ENCODE measurements at regions not wholly inside any gene's neighbourhood (a gene's known extent, or its start where the extent isn't known, plus 50 kb on each side); places are given as distances from the start of the nearest gene placed in this dataset.
"Not testable (repeated sequence)": the region's sequence is repeated elsewhere in the genome, so short reads cannot be mapped to it uniquely, and the experiment has no call there.

DNA sequence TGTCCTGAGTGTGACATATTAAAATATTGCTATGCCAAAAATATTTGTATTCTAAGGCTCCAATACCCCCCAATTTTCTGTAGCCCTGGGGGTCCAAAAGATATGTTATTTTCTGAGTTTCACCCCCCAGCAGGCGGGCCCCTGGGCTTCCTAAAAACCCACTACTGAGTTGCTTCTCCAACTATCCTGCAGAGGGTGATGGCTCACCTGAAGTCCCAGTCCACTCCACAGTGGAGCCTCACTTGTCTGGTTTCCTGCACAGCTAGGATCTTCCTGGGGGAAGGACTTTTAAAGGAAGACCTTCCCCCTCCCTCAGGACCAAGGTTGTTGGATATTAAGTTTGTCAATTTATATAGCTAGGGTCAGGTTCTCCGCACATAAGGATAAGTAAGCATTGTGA is 1181.4 kb downstream of the ROBO2 start:
- DNase-seq (ENCODE audit: low read depth in 4 of 4, low spot score in 3 of 4) = no peak

GRCh38 chr3:78221796-78222195 is 1181.9 kb downstream of the ROBO2 start:
- no peak for DNase-seq (ENCODE audit: low read depth in 4 of 4, low spot score in 3 of 4)

- DNase-seq (ENCODE audit: low read depth in 4 of 4, low spot score in 3 of 4) = no peak
These were observed 1195.9 kb downstream of the ROBO2 start for GRCh38 chr3:78235841-78236240.

GRCh38 chr3:78238811-78239210 is 1198.9 kb downstream of the ROBO2 start:
- DNase-seq (ENCODE audit: low read depth in 4 of 4, low spot score in 3 of 4) = no peak

DNA sequence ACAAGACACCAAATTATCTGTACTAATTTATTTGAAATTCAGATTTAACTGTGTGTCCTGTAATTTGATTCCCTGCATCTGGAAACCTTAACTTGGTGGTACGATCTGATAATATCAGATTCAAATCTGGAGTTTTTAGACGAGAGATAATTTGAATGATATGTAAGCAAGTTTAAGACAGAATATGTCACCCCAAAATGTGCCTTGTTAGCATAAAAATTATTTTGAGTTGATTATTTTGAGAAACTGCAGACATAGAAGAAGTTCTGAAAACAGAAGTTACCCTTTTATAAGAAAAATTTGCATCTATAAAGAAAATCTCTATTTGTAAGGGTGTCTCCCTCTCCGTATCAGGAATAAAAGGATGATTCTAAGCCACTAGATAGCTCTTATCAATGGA is 1202.8 kb downstream of the ROBO2 start:
- no peak for DNase-seq (ENCODE audit: low read depth in 4 of 4, low spot score in 3 of 4)

- no peak for DNase-seq (ENCODE audit: low read depth in 4 of 4, low spot score in 3 of 4)
These were observed 1204.2 kb downstream of the ROBO2 start for GRCh38 chr3:78244136-78244535.

- DNase-seq (ENCODE audit: low read depth in 4 of 4, low spot score in 3 of 4) = no peak
These were observed 1209.4 kb downstream of the ROBO2 start for GRCh38 chr3:78249294-78249693.

DNA sequence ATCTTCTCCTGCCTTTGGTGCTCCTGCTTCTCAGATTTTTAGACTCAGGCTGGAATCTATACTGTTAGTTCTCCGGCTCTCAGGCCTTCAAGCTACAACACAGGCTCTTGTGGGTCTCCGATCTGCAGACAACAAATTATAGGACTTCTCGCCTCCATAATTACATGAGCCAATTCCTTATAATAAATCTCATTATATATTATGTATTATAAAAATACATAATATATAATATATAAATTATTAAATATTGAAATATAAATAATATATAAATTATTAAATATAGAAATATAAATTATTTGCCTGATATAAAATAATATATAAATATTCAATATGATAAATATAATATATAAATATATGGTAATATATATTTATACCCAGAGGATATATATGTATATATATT is 1214.0 kb downstream of the ROBO2 start:
- no peak for DNase-seq (ENCODE audit: low read depth in 4 of 4, low spot score in 3 of 4)

GRCh38 chr3:78255403-78255802 is 1215.5 kb downstream of the ROBO2 start:
- no peak for DNase-seq (ENCODE audit: low read depth in 4 of 4, low spot score in 3 of 4)

DNA sequence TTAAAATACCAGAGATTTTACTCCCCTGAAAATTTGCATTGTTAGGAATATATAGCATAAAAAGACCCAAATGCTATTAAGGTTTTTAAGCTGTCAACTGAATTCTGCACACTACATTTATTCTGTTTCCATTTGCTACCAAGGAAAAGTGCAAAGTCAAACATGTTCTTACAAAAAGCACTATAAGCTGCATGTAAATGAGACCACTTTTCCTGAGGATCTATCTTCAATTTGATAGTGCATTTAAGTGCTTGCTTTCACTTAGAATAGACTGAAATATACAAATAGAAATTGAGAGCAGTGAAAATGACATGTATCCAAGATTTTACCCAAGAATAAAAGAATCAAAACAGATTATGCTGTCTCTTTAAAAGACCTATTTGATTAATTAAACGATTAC is 1216.2 kb downstream of the ROBO2 start:
- no peak for DNase-seq (ENCODE audit: low read depth in 4 of 4, low spot score in 3 of 4)

GRCh38 chr3:78257951-78258530 is 1218.1 kb downstream of the ROBO2 start:
- DNase-seq (ENCODE audit: low read depth in 4 of 4, low spot score in 3 of 4) = no peak

DNA sequence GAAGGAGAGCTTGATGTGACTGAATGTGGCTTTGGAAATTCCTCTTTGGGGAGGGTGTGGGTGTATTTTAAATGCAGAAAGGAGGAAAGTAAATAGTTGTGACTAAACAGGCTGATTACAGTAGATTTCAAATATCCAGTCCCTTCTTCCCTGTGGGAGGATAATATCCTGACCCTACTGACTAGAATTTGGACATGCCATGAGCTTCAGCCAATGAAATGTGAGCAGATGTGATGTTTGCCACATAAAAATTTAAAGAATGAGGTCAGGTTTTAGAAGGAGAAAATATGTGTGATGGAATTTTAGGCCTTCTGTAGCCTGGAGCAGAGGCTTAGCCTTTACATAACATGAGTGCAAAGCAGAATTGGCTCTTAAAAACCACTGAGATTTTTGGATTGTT is 1218.9 kb downstream of the ROBO2 start:
- DNase-seq (ENCODE audit: low read depth in 4 of 4, low spot score in 3 of 4) = no peak

GRCh38 chr3:78260388-78260787 is 1220.5 kb downstream of the ROBO2 start:
- no peak for DNase-seq (ENCODE audit: low read depth in 4 of 4, low spot score in 3 of 4)

- DNase-seq (ENCODE audit: low read depth in 4 of 4, low spot score in 3 of 4) = not testable (repeated sequence)
These were observed 1226.7 kb downstream of the ROBO2 start for GRCh38 chr3:78266550-78266949.

GRCh38 chr3:78267235-78267634 is 1227.3 kb downstream of the ROBO2 start:
- no peak for DNase-seq (ENCODE audit: low read depth in 4 of 4, low spot score in 3 of 4)

DNA sequence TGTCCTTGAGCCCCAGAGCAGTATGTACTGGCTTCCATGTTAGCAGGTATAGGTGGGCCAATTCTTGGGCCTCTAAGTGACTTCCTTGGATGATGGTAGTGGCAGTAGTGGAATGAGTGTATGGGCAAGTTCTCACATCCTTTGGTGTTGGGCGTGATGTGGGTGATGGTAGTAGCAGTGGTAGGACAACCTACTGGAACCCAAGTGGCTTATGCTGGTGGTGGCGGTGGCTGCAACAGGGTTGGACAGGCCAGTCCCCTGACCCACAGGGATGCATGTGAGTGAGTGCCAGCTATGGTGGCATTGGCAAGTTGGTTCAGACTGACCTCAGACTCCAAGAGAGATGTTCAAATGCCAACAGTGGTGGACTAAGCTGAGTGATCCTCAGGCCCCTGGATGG is 1228.2 kb downstream of the ROBO2 start:
- DNase-seq (ENCODE audit: low read depth in 4 of 4, low spot score in 3 of 4) = no peak

- DNase-seq (ENCODE audit: low read depth in 4 of 4, low spot score in 3 of 4) = no peak
These were observed 1229.1 kb downstream of the ROBO2 start for GRCh38 chr3:78268716-78269668.

DNA sequence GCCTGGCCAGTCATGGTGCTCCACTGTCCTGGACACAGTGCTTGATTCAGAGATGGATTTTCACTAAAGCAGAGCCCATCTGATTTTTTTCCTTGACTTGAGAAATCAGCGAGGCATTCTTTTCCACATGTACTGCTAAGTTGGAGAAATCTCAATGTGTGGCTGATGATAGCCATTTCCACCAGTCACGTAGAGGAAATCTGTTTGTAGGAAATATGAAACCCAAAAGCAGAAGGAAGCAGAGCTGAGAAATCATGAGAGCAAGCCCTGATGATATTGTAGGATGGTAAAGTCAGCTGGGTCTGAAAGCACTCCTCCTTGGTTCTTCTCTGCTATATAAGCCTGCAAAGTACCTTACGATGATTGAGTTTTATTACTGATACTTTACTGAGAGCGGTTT is 1233.4 kb downstream of the ROBO2 start:
- DNase-seq (ENCODE audit: low read depth in 4 of 4, low spot score in 3 of 4) = no peak

- no peak for DNase-seq (ENCODE audit: low read depth in 4 of 4, low spot score in 3 of 4)
These were observed 1234.7 kb downstream of the ROBO2 start for GRCh38 chr3:78274475-78275065.

DNA sequence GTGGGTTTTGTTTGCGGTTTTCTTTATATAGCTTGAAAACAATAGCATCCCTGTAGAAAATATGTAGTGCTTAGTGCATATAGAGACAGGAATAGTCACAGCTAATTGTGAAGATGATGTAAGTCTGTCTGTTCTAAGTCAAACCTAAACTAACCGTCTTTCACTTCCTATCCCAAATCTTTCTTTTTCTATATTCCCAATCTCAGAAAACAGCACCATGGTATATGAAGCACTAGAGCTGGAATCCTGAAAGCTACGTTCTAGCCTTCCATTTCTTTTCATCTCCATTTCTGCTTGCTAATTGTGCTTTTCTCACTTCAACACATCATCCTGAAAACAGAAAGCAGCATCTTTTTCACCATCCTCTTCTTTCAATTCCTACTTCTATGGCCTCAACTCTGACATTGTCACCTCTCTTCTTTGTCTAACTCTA is 1235.5 kb downstream of the ROBO2 start:
- no peak for DNase-seq (ENCODE audit: low read depth in 4 of 4, low spot score in 3 of 4)

- DNase-seq (ENCODE audit: low read depth in 4 of 4, low spot score in 3 of 4) = no peak
These were observed 1237.3 kb downstream of the ROBO2 start for GRCh38 chr3:78277220-78277619.

GRCh38 chr3:78277801-78278200 is 1237.9 kb downstream of the ROBO2 start:
- DNase-seq (ENCODE audit: low read depth in 4 of 4, low spot score in 3 of 4) = no peak
